Upper lobe of right lung (tissue), 1 donor: ENCODE measurements at regions not wholly inside any gene's neighbourhood (a gene's known extent, or its start where the extent isn't known, plus 50 kb on each side); places are given as distances from the start of the nearest gene placed in this dataset.

Experiments used
- ATAC-seq: fragments of 200-7000 bp; cut with Tn5 transposase; one replicate; pipeline ENCODE4 v1.9.1; 2020; ENCODE audit warnings: mild to moderate bottlenecking, moderate library complexity
- DNase-seq: peaks from one replicate; pipeline ENCODE4 v3.0.0-alpha.2; 2020
- H3K27ac ChIP-seq: fragments of 200-600 bp; one replicate; pipeline ENCODE4 v1.8.0; 2022
- H3K27me3 ChIP-seq: fragments of 200-600 bp; one replicate; pipeline ENCODE4 v1.8.0; 2022; ENCODE audit warnings: mild to moderate bottlenecking
- H3K36me3 ChIP-seq: fragments of 200-600 bp; one replicate; pipeline ENCODE4 v1.8.0; 2022
- H3K4me1 ChIP-seq: fragments of 200-600 bp; one replicate; pipeline ENCODE4 v1.8.0; 2022
- H3K4me3 ChIP-seq: fragments of 200-600 bp; one replicate; pipeline ENCODE4 v1.8.0; 2022; ENCODE audit warnings: mild to moderate bottlenecking
- H3K9me3 ChIP-seq: fragments of 200-600 bp; one replicate; pipeline ENCODE4 v1.8.0; 2022
- CTCF ChIP-seq: fragments of 200-600 bp; IDR thresholded peaks from one replicate; pipeline ENCODE4 v1.8.0; 2022; ENCODE audit warnings: antibody characterized with exemption
- intact Hi-C: fragments of 100-400 bp; cut with DNase I; formaldehyde crosslinking; loops from one replicate; pipeline ENCODE4 v1.11.0; 2022
- donor health status: DM: no; HTN: yes; CAD: no; lungs with severe emphysema.

- peak overlapping the region; percentile 70 for H3K27ac ChIP-seq
- no peaks in the 10 kb centered on the region for H3K9me3 ChIP-seq
- no peaks in the 10 kb centered on the region for H3K27me3 ChIP-seq
- ATAC-seq = peak; percentile 61
- no peak for DNase-seq
- H3K4me3 ChIP-seq = no peak overlapping the region
- H3K36me3 ChIP-seq = no peaks in the 10 kb centered on the region
- H3K4me1 ChIP-seq = peaks cover 33% of the 10 kb centered on the region
- TF ChIP-seq CTCF = no peak
- intact Hi-C loops = no loop called here
These were observed 269.4 kb upstream of the PTGER4 start for GRCh38 chr5:40410231-40410861.

- H3K4me3 ChIP-seq = no peak overlapping the region
- no peaks in the 10 kb centered on the region for H3K9me3 ChIP-seq
- DNase-seq (no peak), ATAC-seq (peak; percentile 68)
- intact Hi-C loops = no loop called here
- peak overlapping the region; percentile 70 for H3K27ac ChIP-seq
- peaks cover 40% of the 10 kb centered on the region for H3K4me1 ChIP-seq
- no peaks in the 10 kb centered on the region for H3K27me3 ChIP-seq
- H3K36me3 ChIP-seq = no peaks in the 10 kb centered on the region
- no peak for TF ChIP-seq CTCF
These were observed 270.1 kb upstream of the PTGER4 start for GRCh38 chr5:40409601-40410000.

- Histone ChIP-seq H3K4me3 (no peak overlapping the region), H3K27me3 (no peaks in the 10 kb centered on the region), H3K4me1 (peaks cover 43% of the 10 kb centered on the region), H3K9me3 (no peaks in the 10 kb centered on the region), H3K36me3 (no peaks in the 10 kb centered on the region), H3K27ac (peak overlapping the region; percentile 79)
- ATAC-seq (peak; percentile 54), DNase-seq (no peak)
- no peak for TF ChIP-seq CTCF
- intact Hi-C loops = no loop called here
These were observed 272.9 kb upstream of the PTGER4 start for GRCh38 chr5:40406741-40407211.

- H3K36me3 ChIP-seq = no peaks in the 10 kb centered on the region
- no peaks in the 10 kb centered on the region for H3K9me3 ChIP-seq
- no peaks in the 10 kb centered on the region for H3K27me3 ChIP-seq
- no peak overlapping the region for H3K4me3 ChIP-seq
- DNase-seq (no peak), ATAC-seq (no peak)
- H3K27ac ChIP-seq = peak overlapping the region; percentile 79
- peaks cover 40% of the 10 kb centered on the region for H3K4me1 ChIP-seq
- no peak for TF ChIP-seq CTCF
- intact Hi-C loops = no loop called here
These were observed 273.5 kb upstream of the PTGER4 start for GRCh38 chr5:40405996-40406740.

GRCh38 chr5:40405230-40405629 lies 274.5 kb upstream of the PTGER4 start:
- DNase-seq = no peak
- intact Hi-C loops = no loop called here
- H3K4me1 ChIP-seq = peaks cover 31% of the 10 kb centered on the region
- TF ChIP-seq CTCF = no peak
- no peaks in the 10 kb centered on the region for H3K9me3 ChIP-seq
- no peaks in the 10 kb centered on the region for H3K27me3 ChIP-seq
- peak overlapping the region; percentile 79 for H3K27ac ChIP-seq
- no peaks in the 10 kb centered on the region for H3K36me3 ChIP-seq
- no peak overlapping the region for H3K4me3 ChIP-seq
- peak; percentile 64 for ATAC-seq
